ENCODE measurements at regions not wholly inside any gene's neighbourhood (a gene's known extent, or its start where the extent isn't known, plus 50 kb on each side); places are given as distances from the start of the nearest gene placed in this dataset.

GRCh38 chr21:28579986-28580550, 412.6 kb downstream of the LTN1 start:
- TF ChIP-seq ZNF384 (IDR thresholded peaks at IDR 0.05), result no peak
- TF ChIP-seq FOXA1 (IDR thresholded peaks at IDR 0.05), result no peak
- TF ChIP-seq FOXK2 (IDR thresholded peaks at IDR 0.05), result no peak
- TF ChIP-seq BHLHE40 (IDR thresholded peaks at IDR 0.05; ENCODE audit: borderline replicate concordance), result no peak
- no peak for TF ChIP-seq SP1 (IDR thresholded peaks at IDR 0.05)
- no peak for TF ChIP-seq ELF4 (IDR thresholded peaks at IDR 0.05)
- TF ChIP-seq ARNT (IDR thresholded peaks at IDR 0.05), result no peak
- no peak for TF ChIP-seq LEF1 (IDR thresholded peaks at IDR 0.05; ENCODE audit: borderline replicate concordance)
- TF ChIP-seq HDGF (IDR thresholded peaks at IDR 0.05; ENCODE audit: borderline replicate concordance), result no peak
- no peak for TF ChIP-seq L3MBTL2 (conservative IDR thresholded peaks at IDR 0.05)
- TF ChIP-seq NFRKB (IDR thresholded peaks at IDR 0.05), result no peak
- no peak for TF ChIP-seq SUZ12 (IDR thresholded peaks at IDR 0.05)
- TF ChIP-seq TARDBP (IDR thresholded peaks at IDR 0.05), result no peak
- no peak for TF ChIP-seq PKNOX1 (IDR thresholded peaks at IDR 0.05)

Measured in HEK293T (cell line).